Stomach (tissue), 4 donors: ENCODE measurements at regions not wholly inside any gene's neighbourhood (a gene's known extent, or its start where the extent isn't known, plus 50 kb on each side); places are given as distances from the start of the nearest gene placed in this dataset.

Experiments
- POLR2A ChIP-seq, 4 donors: fragments of 450-650 bp; IDR thresholded peaks; one replicate each; pipeline ENCODE4 v1.6.1; 2016; ENCODE audit warnings: antibody characterized with exemption in 4 of 4, control low read depth in 2 of 4, mild to moderate bottlenecking in 1 of 4, moderate library complexity in 1 of 4
- POLR2AphosphoS5 ChIP-seq, 3 donors: sonication (generic); formaldehyde crosslinking; IDR thresholded peaks; one replicate each; pipeline ENCODE4 v1.6.1; 2016; ENCODE audit warnings: antibody characterized with exemption in 3 of 3
- TF ChIP-seq, protein P1 (sequence below), 7 experiments: fragments of 450-650 bp in 4 of 7; fragments of 200-600 bp in 3 of 7; sonication (generic) in 3 of 7; IDR thresholded peaks; one replicate each; pipeline ENCODE4 v1.5.1; 2016 to 2019; ENCODE audit warnings: antibody characterized with exemption in 7 of 7, control low read depth in 2 of 7, mild to moderate bottlenecking in 1 of 7

DNA sequence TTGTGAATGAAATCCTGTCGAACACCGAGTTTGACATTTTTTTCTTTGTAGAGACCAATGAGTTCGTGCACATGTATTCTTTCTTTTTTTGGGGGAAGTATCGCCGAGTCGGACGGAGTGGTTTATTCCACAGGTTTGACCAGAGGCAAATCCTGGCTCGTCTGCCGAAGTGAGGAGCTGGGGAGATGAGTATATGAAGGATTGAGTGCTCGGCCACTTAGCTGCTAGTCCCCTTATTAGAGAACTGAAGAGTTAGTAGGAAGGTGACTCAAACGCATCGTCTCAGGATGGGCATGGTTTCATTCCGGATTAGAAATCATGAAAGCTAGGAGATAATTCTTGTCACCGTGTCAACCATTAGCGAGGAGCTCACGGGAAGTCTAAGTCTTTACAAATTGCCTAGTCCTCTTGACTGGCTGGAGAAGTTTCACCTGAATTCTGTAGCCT is 154.7 kb upstream of the GOLIM4 start:
- TF ChIP-seq, protein P1, sequence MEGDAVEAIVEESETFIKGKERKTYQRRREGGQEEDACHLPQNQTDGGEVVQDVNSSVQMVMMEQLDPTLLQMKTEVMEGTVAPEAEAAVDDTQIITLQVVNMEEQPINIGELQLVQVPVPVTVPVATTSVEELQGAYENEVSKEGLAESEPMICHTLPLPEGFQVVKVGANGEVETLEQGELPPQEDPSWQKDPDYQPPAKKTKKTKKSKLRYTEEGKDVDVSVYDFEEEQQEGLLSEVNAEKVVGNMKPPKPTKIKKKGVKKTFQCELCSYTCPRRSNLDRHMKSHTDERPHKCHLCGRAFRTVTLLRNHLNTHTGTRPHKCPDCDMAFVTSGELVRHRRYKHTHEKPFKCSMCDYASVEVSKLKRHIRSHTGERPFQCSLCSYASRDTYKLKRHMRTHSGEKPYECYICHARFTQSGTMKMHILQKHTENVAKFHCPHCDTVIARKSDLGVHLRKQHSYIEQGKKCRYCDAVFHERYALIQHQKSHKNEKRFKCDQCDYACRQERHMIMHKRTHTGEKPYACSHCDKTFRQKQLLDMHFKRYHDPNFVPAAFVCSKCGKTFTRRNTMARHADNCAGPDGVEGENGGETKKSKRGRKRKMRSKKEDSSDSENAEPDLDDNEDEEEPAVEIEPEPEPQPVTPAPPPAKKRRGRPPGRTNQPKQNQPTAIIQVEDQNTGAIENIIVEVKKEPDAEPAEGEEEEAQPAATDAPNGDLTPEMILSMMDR (IDR thresholded peaks at IDR 0.05) = no peak
- TF ChIP-seq POLR2A (IDR thresholded peaks at IDR 0.05) = no peak
- no peak for TF ChIP-seq POLR2AphosphoS5 (IDR thresholded peaks at IDR 0.05)
